ENCODE measurements at regions not wholly inside any gene's neighbourhood (a gene's known extent, or its start where the extent isn't known, plus 50 kb on each side); places are given as distances from the start of the nearest gene placed in this dataset.

- no peak overlapping the region for H2AFZ ChIP-seq (ENCODE audit: insufficient read depth, low read depth, low read length, poor library complexity, severe bottlenecking)
- H3K27me3 Mint-ChIP-seq (ENCODE audit: low read depth in 3 of 3) = peaks cover 0 to 1% (median 0%) of the 10 kb centered on the region in 3 donors
- whole genome bisulfite sequencing (ENCODE audit: insufficient coverage) = no CpG with 5 or more reads among the region's 2 CpGs
- H4K20me1 ChIP-seq (ENCODE audit: insufficient read depth, low read length) = no peaks in the 10 kb centered on the region
- no peaks in the 10 kb centered on the region for H3K4me1 ChIP-seq (ENCODE audit: control insufficient read depth in 1 of 2, insufficient read depth in 2 of 2, low read length in 2 of 2)
- H3K4me3 Mint-ChIP-seq = no peak overlapping the region
- TF ChIP-seq CTCF (IDR thresholded peaks at IDR 0.05) = no peak
- H3K9ac ChIP-seq (ENCODE audit: insufficient read depth, low read length, poor library complexity, severe bottlenecking) = no peak overlapping the region
- H3K79me2 ChIP-seq (ENCODE audit: insufficient read depth, low read length) = no peaks in the 10 kb centered on the region
- H3K27me3 ChIP-seq (ENCODE audit: control insufficient read depth in 2 of 2, insufficient read depth in 2 of 2, low read length in 2 of 2) = no peaks in the 10 kb centered on the region
- no peaks in the 10 kb centered on the region for H3K4me1 Mint-ChIP-seq
- H3K36me3 Mint-ChIP-seq = no peaks in the 10 kb centered on the region
- no peak overlapping the region for H3K4me3 ChIP-seq (replicated peaks in 1 of 3; ENCODE audit: low read depth in 2 of 3, low read length in 3 of 3)
- no peak overlapping the region for H3K4me2 ChIP-seq (replicated peaks; ENCODE audit: extremely low read depth, low read length, poor library complexity, severe bottlenecking)
- intact Hi-C loops (cut with micrococcal nuclease) = no loop called here
- no peak overlapping the region for H3K27ac Mint-ChIP-seq
- H3K36me3 ChIP-seq (replicated peaks in 1 of 2; ENCODE audit: control insufficient read depth in 1 of 2, insufficient read depth in 2 of 2, low read length in 2 of 2) = no peaks in the 10 kb centered on the region
- no peak for DNase-seq
- H3K9me3 ChIP-seq (replicated peaks in 1 of 2; ENCODE audit: control insufficient read depth in 1 of 2, insufficient read depth in 1 of 2, low read length in 2 of 2) = peaks cover 0 to 3% of the 10 kb centered on the region in 2 donors
- peaks cover 0 to 7% (median 3%) of the 10 kb centered on the region in 7 donors for H3K9me3 Mint-ChIP-seq
- no peak overlapping the region for H3K27ac ChIP-seq (ENCODE audit: low read depth in 1 of 2, low read length in 2 of 2)
These were observed 367.6 kb downstream of the SPATA31D1 start for GRCh38 chr9:82356131-82356530.

GRCh38 chr9:82356871-82357270 lies 368.3 kb downstream of the SPATA31D1 start:
- H3K4me1 Mint-ChIP-seq = no peaks in the 10 kb centered on the region
- no peak overlapping the region for H3K27ac ChIP-seq (ENCODE audit: low read depth in 1 of 2, low read length in 2 of 2)
- intact Hi-C loops (cut with micrococcal nuclease) = no loop called here

More at GRCh38 chr9:82356871-82357270, 368.3 kb downstream of the SPATA31D1 start:
- Histone ChIP-seq H3K79me2 (ENCODE audit: insufficient read depth, low read length) (no peaks in the 10 kb centered on the region), H3K4me3 (replicated peaks in 1 of 3; ENCODE audit: low read depth in 2 of 3, low read length in 3 of 3) (no peak overlapping the region), H3K9ac (ENCODE audit: insufficient read depth, low read length, poor library complexity, severe bottlenecking) (no peak overlapping the region), H3K4me2 (replicated peaks; ENCODE audit: extremely low read depth, low read length, poor library complexity, severe bottlenecking) (no peak overlapping the region), H3K27me3 (ENCODE audit: control insufficient read depth in 2 of 2, insufficient read depth in 2 of 2, low read length in 2 of 2) (no peaks in the 10 kb centered on the region), H3K36me3 (replicated peaks in 1 of 2; ENCODE audit: control insufficient read depth in 1 of 2, insufficient read depth in 2 of 2, low read length in 2 of 2) (no peaks in the 10 kb centered on the region), H2AFZ (ENCODE audit: insufficient read depth, low read depth, low read length, poor library complexity, severe bottlenecking) (no peak overlapping the region), H3K9me3 (replicated peaks in 1 of 2; ENCODE audit: control insufficient read depth in 1 of 2, insufficient read depth in 1 of 2, low read length in 2 of 2) (peaks cover 0 to 3% of the 10 kb centered on the region in 2 donors), H4K20me1 (ENCODE audit: insufficient read depth, low read length) (no peaks in the 10 kb centered on the region), H3K4me1 (ENCODE audit: control insufficient read depth in 1 of 2, insufficient read depth in 2 of 2, low read length in 2 of 2) (no peaks in the 10 kb centered on the region)
- Mint-ChIP-seq H3K9me3 (peaks cover 0 to 7% (median 3%) of the 10 kb centered on the region in 7 donors), H3K36me3 (no peaks in the 10 kb centered on the region), H3K27me3 (ENCODE audit: low read depth in 3 of 3) (peaks cover 0 to 1% (median 0%) of the 10 kb centered on the region in 3 donors), H3K4me3 (no peak overlapping the region), H3K27ac (no peak overlapping the region)
- no peak for TF ChIP-seq CTCF (IDR thresholded peaks at IDR 0.05)
- no peak for DNase-seq
- no CpG with 5 or more reads among the region's 2 CpGs for WGBS (ENCODE audit: insufficient coverage)

Measured in CD14-positive monocyte (primary cell).